Prostate gland (tissue), 2 donors: ENCODE measurements at regions not wholly inside any gene's neighbourhood (a gene's known extent, or its start where the extent isn't known, plus 50 kb on each side); places are given as distances from the start of the nearest gene placed in this dataset.

ENCODE experiments used
- DNase-seq: peaks from one replicate; pipeline ENCODE4 v3.0.0-alpha.2; 2019; ENCODE audit warnings: low spot score
- H3K27ac ChIP-seq, 2 donors: fragments of 200-600 bp; sonication (generic); 2 replicates each; pipeline ENCODE4 v1.5.1; 2017 to 2019
- H3K27me3 ChIP-seq: fragments of 200-600 bp; sonication (generic); replicated peaks from 2 replicates; pipeline ENCODE4 v1.5.1; 2019; ENCODE audit not compliant: insufficient read depth
- H3K36me3 ChIP-seq, 2 donors: fragments of 200-600 bp; sonication (generic); 1 replicate in 1 of 2; 2 replicates in 1 of 2; pipeline versions ENCODE4 v1.5.1 to v1.8.1; 2017 to 2019
- H3K4me1 ChIP-seq: fragments of 200-600 bp; sonication (generic); replicated peaks from 2 replicates; pipeline ENCODE4 v1.5.1; 2019
- H3K4me3 ChIP-seq, 2 donors: fragments of 200-600 bp; sonication (generic); 2 replicates each; pipeline ENCODE4 v1.5.1; 2017 to 2019
- H3K9me3 ChIP-seq: fragments of 200-600 bp; sonication (generic); 2 replicates; pipeline ENCODE4 v1.5.1; 2017
- CTCF ChIP-seq, 4 experiments: fragments of 200-600 bp in 2 of 4; fragments of 450-650 bp in 2 of 4; sonication (generic) in 2 of 4; IDR thresholded peaks; 1 replicate in 3 of 4; 2 replicates in 1 of 4; pipeline ENCODE4 v1.5.1; 2016 to 2019; ENCODE audit warnings: antibody characterized with exemption in 4 of 4, mild to moderate bottlenecking in 2 of 4, moderate library complexity in 2 of 4
- POLR2A ChIP-seq: fragments of 450-650 bp; IDR thresholded peaks from one replicate; pipeline ENCODE4 v1.6.1; 2016; ENCODE audit warnings: antibody characterized with exemption, mild to moderate bottlenecking
- POLR2AphosphoS5 ChIP-seq: sonication (generic); formaldehyde crosslinking; IDR thresholded peaks from one replicate; pipeline ENCODE4 v1.6.1; 2017; ENCODE audit warnings: antibody characterized with exemption
- WGBS: methylation state at CpG from one replicate; pipeline ENCODE4 v1.1.5; 2018; 5-methylcytosine and 5-hydroxymethylcytosine counted together
- intact Hi-C: fragments of 100-400 bp; cut with DNase I; formaldehyde crosslinking; loops from one replicate; pipeline ENCODE4 v1.14.2; 2022

GRCh38 chr1:88291611-88292354 lies 392.3 kb upstream of the PKN2 start:
- Histone ChIP-seq H3K4me1 (no peaks in the 10 kb centered on the region), H3K27ac (no peak overlapping the region), H3K27me3 (no peaks in the 10 kb centered on the region), H3K4me3 (no peak overlapping the region), H3K36me3 (no peaks in the 10 kb centered on the region), H3K9me3 (no peaks in the 10 kb centered on the region)
- WGBS, result 44% methylated on average over 5 of the region's 5 CpGs
- TF ChIP-seq POLR2AphosphoS5 (no peak), POLR2A (no peak), CTCF (IDR thresholded peaks at IDR 0.05) (no peak)
- DNase-seq, result no peak
- intact Hi-C loops, result no loop called here

- Histone ChIP-seq H3K4me1 (no peaks in the 10 kb centered on the region), H3K27ac (no peak overlapping the region), H3K36me3 (no peaks in the 10 kb centered on the region), H3K9me3 (no peaks in the 10 kb centered on the region), H3K27me3 (no peaks in the 10 kb centered on the region), H3K4me3 (no peak overlapping the region)
- no peak for DNase-seq
- 50% methylated on average over 1 of the region's 1 CpG for WGBS
- TF ChIP-seq POLR2AphosphoS5, result no peak
- TF ChIP-seq CTCF (IDR thresholded peaks at IDR 0.05), result no peak
- no peak for TF ChIP-seq POLR2A
- intact Hi-C loops, result no loop called here
These were observed 390.3 kb upstream of the PKN2 start for GRCh38 chr1:88293691-88294190.

GRCh38 chr1:88296227-88296626 lies 387.8 kb upstream of the PKN2 start:
- no peak overlapping the region for H3K4me3 ChIP-seq
- H3K4me1 ChIP-seq, result no peaks in the 10 kb centered on the region
- DNase-seq, result no peak
- H3K36me3 ChIP-seq, result no peaks in the 10 kb centered on the region
- WGBS, result 93% methylated on average over 2 of the region's 2 CpGs
- no peak overlapping the region for H3K27ac ChIP-seq
- no peaks in the 10 kb centered on the region for H3K27me3 ChIP-seq
- H3K9me3 ChIP-seq, result no peaks in the 10 kb centered on the region
- TF ChIP-seq POLR2AphosphoS5, result no peak
- no peak for TF ChIP-seq CTCF (IDR thresholded peaks at IDR 0.05)
- no peak for TF ChIP-seq POLR2A
- intact Hi-C loops, result no loop called here

- Histone ChIP-seq H3K27me3 (no peaks in the 10 kb centered on the region), H3K4me1 (no peaks in the 10 kb centered on the region), H3K36me3 (no peaks in the 10 kb centered on the region), H3K4me3 (no peak overlapping the region), H3K27ac (no peak overlapping the region), H3K9me3 (no peaks in the 10 kb centered on the region)
- 85% methylated on average over 2 of the region's 2 CpGs for WGBS
- no peak for TF ChIP-seq POLR2AphosphoS5
- no peak for TF ChIP-seq CTCF (IDR thresholded peaks at IDR 0.05)
- no peak for TF ChIP-seq POLR2A
- no peak for DNase-seq
- intact Hi-C loops, result no loop called here
These were observed 387.4 kb upstream of the PKN2 start for GRCh38 chr1:88296642-88297041.

- no peaks in the 10 kb centered on the region for H3K9me3 ChIP-seq
- no peak overlapping the region for H3K4me3 ChIP-seq
- intact Hi-C loops, result no loop called here
- no peaks in the 10 kb centered on the region for H3K27me3 ChIP-seq
- H3K36me3 ChIP-seq, result no peaks in the 10 kb centered on the region
- no peak for TF ChIP-seq POLR2AphosphoS5
- TF ChIP-seq POLR2A, result no peak
- TF ChIP-seq CTCF (IDR thresholded peaks at IDR 0.05), result no peak
- WGBS, result 83% methylated on average over 1 of the region's 1 CpG
- no peak overlapping the region for H3K27ac ChIP-seq
- no peak for DNase-seq
- H3K4me1 ChIP-seq, result no peaks in the 10 kb centered on the region
These were observed 385.6 kb upstream of the PKN2 start for GRCh38 chr1:88298506-88298905.
